PC-9 (cell line): ENCODE measurements at regions not wholly inside any gene's neighbourhood (a gene's known extent, or its start where the extent isn't known, plus 50 kb on each side); places are given as distances from the start of the nearest gene placed in this dataset.

Experiments
- BruUV-seq: library from RNA; stranded (reverse); fragments of 400-500 nt; replicated peaks from 2 replicates; lab custom pipeline; 2021; lab: Mats Ljungman, UMichigan
- CTCF ChIA-PET: fragments of 300-600 bp; sonication (Branson Sonifier 250); formaldehyde crosslinking; loops from one replicate; lab custom pipeline; 2022; ENCODE audit warnings: antibody characterized with exemption; lab: Charles Lee
- POLR2A ChIA-PET: fragments of 300-600 bp; sonication (Branson Sonifier 250); formaldehyde crosslinking; loops from one replicate; lab custom pipeline; 2022; ENCODE audit warnings: antibody characterized with exemption; ENCODE audit not compliant: unreplicated experiment; lab: Charles Lee
- DNase-seq, 2 experiments: peaks; one replicate each; pipeline versions ENCODE4 v3.0.0 to v3.0.0-alpha.2; 2015 to 2022; ENCODE audit warnings: mixed read lengths in 1 of 2
- H2AFZ ChIP-seq: fragments of 200-600 bp; sonication (generic); 2 replicates; pipeline ENCODE4 v1.8.1; 2017; ENCODE audit warnings: antibody characterized with exemption
- H3F3A ChIP-seq: fragments of 200-600 bp; sonication (generic); 2 replicates; pipeline ENCODE4 v1.8.1; 2017; ENCODE audit warnings: antibody characterized with exemption, mild to moderate bottlenecking, low read depth; ENCODE audit not compliant: insufficient read depth
- H3K27ac ChIP-seq: fragments of 200-600 bp; sonication (generic); 2 replicates; pipeline ENCODE4 v1.6.1; 2016; ENCODE audit warnings: mixed run types
- H3K27me3 ChIP-seq: fragments of 200-600 bp; sonication (generic); 2 replicates; pipeline ENCODE4 v1.6.1; 2016; ENCODE audit warnings: low read depth, mixed run types; ENCODE audit not compliant: insufficient read depth
- H3K36me3 ChIP-seq: fragments of 200-600 bp; sonication (generic); 2 replicates; pipeline ENCODE4 v1.6.1; 2016; ENCODE audit warnings: low read depth, mixed run types
- H3K4me1 ChIP-seq: fragments of 200-600 bp; sonication (generic); replicated peaks from 2 replicates; pipeline ENCODE4 v1.6.1; 2016; ENCODE audit warnings: mixed run types; ENCODE audit not compliant: insufficient read depth
- H3K4me2 ChIP-seq: fragments of 200-600 bp; sonication (generic); 2 replicates; pipeline ENCODE4 v1.6.1; 2017; ENCODE audit warnings: mixed run types
- H3K4me3 ChIP-seq: fragments of 200-600 bp; sonication (generic); 2 replicates; pipeline ENCODE4 v1.6.1; 2016; ENCODE audit warnings: mixed run types
- H3K79me2 ChIP-seq: fragments of 200-600 bp; sonication (generic); 2 replicates; pipeline ENCODE4 v1.6.1; 2017; ENCODE audit warnings: low read depth, mixed run types
- H3K9me2 ChIP-seq: fragments of 200-600 bp; sonication (generic); 2 replicates; pipeline ENCODE4 v1.8.1; 2017; ENCODE audit warnings: mild to moderate bottlenecking; ENCODE audit not compliant: insufficient read depth
- H3K9me3 ChIP-seq: fragments of 200-600 bp; sonication (generic); 2 replicates; pipeline ENCODE4 v1.8.1; 2016; ENCODE audit warnings: low read depth; ENCODE audit not compliant: insufficient read depth
- H4K20me1 ChIP-seq: fragments of 200-600 bp; sonication (generic); 2 replicates; pipeline ENCODE4 v1.8.1; 2017; ENCODE audit not compliant: insufficient read depth
- EZH2 ChIP-seq: fragments of 200-600 bp; sonication (generic); IDR thresholded peaks from 2 replicates; pipeline ENCODE4 v1.8.0; 2017; ENCODE audit warnings: antibody characterized with exemption, low read depth
- intact Hi-C: fragments of 100-400 bp; cut with micrococcal nuclease; formaldehyde crosslinking; loops from one replicate; pipeline ENCODE4 v1.10.0; 2022; ENCODE audit not compliant: unreplicated experiment
- TF ChIP-seq, protein P1 (sequence below): fragments of 200-600 bp; sonication (generic); conservative IDR thresholded peaks from 2 replicates; pipeline ENCODE4 v1.6.1; 2017; ENCODE audit warnings: mixed run types, antibody characterized with exemption, mild to moderate bottlenecking, moderate library complexity

DNA sequence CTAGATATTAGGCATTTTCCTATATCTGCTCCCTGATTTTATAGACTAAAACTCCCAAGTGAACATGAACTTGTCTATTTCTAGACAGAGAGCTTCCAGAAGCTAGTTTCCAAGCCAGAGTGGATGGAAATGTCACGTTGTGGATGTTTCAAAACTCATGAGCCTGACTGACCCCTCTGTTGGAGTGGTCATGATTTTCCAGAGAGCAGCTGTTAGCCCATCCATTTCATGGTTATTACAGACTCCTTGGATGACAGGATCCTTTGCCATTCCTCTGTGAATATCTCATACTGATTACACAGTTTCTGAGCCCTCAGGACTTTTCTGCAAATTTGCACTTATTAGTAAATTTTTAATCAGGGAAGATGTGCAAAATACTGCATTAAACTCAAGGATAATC, 76.8 kb upstream of the ATF3 start:
- Histone ChIP-seq H3F3A (no peaks in the 10 kb centered on the region; the same call in 1 of the 2 replicates), H3K4me2 (no peak overlapping the region), H3K36me3 (no peaks in the 10 kb centered on the region), H2AFZ (no peak overlapping the region), H3K4me1 (peaks cover 9% of the 10 kb centered on the region), H3K9me2 (no peaks in the 10 kb centered on the region), H4K20me1 (no peaks in the 10 kb centered on the region), H3K4me3 (no peak overlapping the region), H3K27ac (peak overlapping the region; percentile 2; the same call in 1 of the 2 replicates), H3K79me2 (no peaks in the 10 kb centered on the region), H3K9me3 (0 out of 2 replicates have a peak, but pooled peaks cover 4% of the 10 kb centered on the region), H3K27me3 (no peaks in the 10 kb centered on the region)
- no peak for TF ChIP-seq EZH2
- TF ChIP-seq, protein P1, sequence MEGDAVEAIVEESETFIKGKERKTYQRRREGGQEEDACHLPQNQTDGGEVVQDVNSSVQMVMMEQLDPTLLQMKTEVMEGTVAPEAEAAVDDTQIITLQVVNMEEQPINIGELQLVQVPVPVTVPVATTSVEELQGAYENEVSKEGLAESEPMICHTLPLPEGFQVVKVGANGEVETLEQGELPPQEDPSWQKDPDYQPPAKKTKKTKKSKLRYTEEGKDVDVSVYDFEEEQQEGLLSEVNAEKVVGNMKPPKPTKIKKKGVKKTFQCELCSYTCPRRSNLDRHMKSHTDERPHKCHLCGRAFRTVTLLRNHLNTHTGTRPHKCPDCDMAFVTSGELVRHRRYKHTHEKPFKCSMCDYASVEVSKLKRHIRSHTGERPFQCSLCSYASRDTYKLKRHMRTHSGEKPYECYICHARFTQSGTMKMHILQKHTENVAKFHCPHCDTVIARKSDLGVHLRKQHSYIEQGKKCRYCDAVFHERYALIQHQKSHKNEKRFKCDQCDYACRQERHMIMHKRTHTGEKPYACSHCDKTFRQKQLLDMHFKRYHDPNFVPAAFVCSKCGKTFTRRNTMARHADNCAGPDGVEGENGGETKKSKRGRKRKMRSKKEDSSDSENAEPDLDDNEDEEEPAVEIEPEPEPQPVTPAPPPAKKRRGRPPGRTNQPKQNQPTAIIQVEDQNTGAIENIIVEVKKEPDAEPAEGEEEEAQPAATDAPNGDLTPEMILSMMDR, result no peak
- DNase-seq, result no peak
- ChIA-PET POLR2A (no interaction called here), CTCF (no interaction called here)
- intact Hi-C loops, result no loop called here
- no TSS peak for BruUV-seq

DNA sequence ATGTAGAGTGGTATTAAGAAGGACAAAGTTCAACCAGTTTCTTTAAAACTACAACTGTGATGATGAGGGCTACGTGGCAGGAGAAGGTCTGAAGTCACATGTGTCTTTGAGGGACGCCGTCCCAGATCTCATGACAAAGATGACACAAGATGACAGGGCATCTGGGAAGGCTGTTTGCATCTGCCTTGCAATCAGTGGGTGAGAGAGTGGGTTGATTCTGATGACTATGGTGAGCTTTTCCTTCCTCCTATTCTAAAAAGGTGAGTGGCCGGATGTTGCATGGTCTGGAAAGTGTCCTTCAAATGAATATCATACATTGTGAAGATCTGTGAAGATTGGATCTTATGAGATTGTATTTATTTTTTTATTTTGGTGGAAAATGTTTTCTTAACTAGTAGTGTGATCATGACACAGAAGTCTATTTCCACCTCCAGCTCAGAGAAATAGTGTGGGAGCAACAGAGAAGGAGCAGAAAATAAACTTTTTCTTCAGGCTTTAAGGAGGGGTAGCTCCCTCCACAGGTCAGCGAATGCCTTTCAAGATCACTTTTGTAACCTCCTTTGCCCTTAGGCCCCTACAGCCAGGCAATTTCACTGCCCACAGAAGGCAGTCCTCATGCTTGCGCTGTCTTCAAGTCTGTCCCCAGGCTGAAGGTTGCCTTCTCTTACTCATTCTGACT, 76.0 kb upstream of the ATF3 start:
- ChIA-PET CTCF (no interaction called here), POLR2A (no interaction called here)
- intact Hi-C loops, result no loop called here
- Histone ChIP-seq H3K9me3 (peaks cover 7% of the 10 kb centered on the region), H3K4me3 (no peak overlapping the region), H3K27ac (no peak overlapping the region), H3K9me2 (no peaks in the 10 kb centered on the region), H2AFZ (no peak overlapping the region), H4K20me1 (no peaks in the 10 kb centered on the region), H3K4me2 (no peak overlapping the region), H3K36me3 (no peaks in the 10 kb centered on the region), H3K27me3 (no peaks in the 10 kb centered on the region), H3F3A (no peaks in the 10 kb centered on the region; the same call in 1 of the 2 replicates), H3K4me1 (peaks cover 12% of the 10 kb centered on the region), H3K79me2 (no peaks in the 10 kb centered on the region)
- DNase-seq, result no peak
- no TSS peak for BruUV-seq
- TF ChIP-seq, protein P1, result no peak
- TF ChIP-seq EZH2, result no peak

DNA sequence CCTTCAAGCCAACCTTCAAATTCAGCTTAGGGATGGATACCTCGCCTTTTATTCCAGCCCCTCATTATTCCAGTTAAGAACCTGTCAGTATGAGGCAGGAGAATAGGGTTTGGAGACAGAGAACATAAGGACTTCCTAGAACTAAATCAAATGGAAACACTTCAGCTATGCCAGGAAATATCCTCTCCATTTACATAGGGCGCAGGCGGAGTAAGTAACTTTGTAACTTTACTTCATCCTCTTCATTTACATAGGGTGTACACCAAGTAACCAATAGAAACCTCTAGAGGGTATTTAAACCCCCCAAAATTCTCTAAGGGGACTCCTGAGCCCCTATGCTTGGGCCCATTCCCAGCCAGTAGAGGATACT, 75.4 kb upstream of the ATF3 start:
- ChIA-PET POLR2A (no interaction called here), CTCF (no interaction called here)
- H2AFZ ChIP-seq, result no peak overlapping the region
- BruUV-seq, result no TSS peak
- no peaks in the 10 kb centered on the region for H3K27me3 ChIP-seq
- H3K27ac ChIP-seq, result no peak overlapping the region
- no peaks in the 10 kb centered on the region for H3K36me3 ChIP-seq
- H3K9me3 ChIP-seq, result peaks cover 10% of the 10 kb centered on the region
- no peaks in the 10 kb centered on the region for H3K79me2 ChIP-seq
- intact Hi-C loops, result no loop called here
- H3K4me2 ChIP-seq, result no peak overlapping the region
- no peak for DNase-seq
- no peak for TF ChIP-seq EZH2
- TF ChIP-seq, protein P1, result no peak
- H3K4me3 ChIP-seq, result no peak overlapping the region
- H3F3A ChIP-seq, result no peaks in the 10 kb centered on the region; the same call in 1 of the 2 replicates
- H3K4me1 ChIP-seq, result peaks cover 12% of the 10 kb centered on the region
- no peaks in the 10 kb centered on the region for H3K9me2 ChIP-seq
- no peaks in the 10 kb centered on the region for H4K20me1 ChIP-seq
